SK-N-SH (cell line): ENCODE measurements at regions not wholly inside any gene's neighbourhood (a gene's known extent, or its start where the extent isn't known, plus 50 kb on each side); places are given as distances from the start of the nearest gene placed in this dataset.
A peak's percentile ranks its signal among the peaks of the same experiment; 100 is the strongest.

Experiments
- CTCF ChIA-PET: fragments of 300-600, 350-600 bp; formaldehyde crosslinking; extraction: SDS; loops from one replicate; lab custom pipeline; 2021; lab: Yijun Ruan, JAX
- POLR2A ChIA-PET: fragments of 350-600 bp; sonication (Branson Sonifier 250); formaldehyde crosslinking; extraction: SDS; loops from one replicate; lab custom pipeline; 2020; ENCODE audit warnings: antibody characterized with exemption, inconsistent platforms; lab: Yijun Ruan, JAX
- DNase-seq: peaks from one replicate; pipeline ENCODE4 v3.0.0; 2012
- H2AFZ ChIP-seq: fragments of 200-600 bp; sonication (generic); 2 replicates; pipeline ENCODE4 v1.8.1; 2016; ENCODE audit warnings: antibody characterized with exemption, mild to moderate bottlenecking, low read depth
- H3F3A ChIP-seq: fragments of 200-600 bp; sonication (generic); replicated peaks from 2 replicates; pipeline ENCODE3; 2016; ENCODE audit warnings: antibody characterized with exemption, mild to moderate bottlenecking; ENCODE audit not compliant: insufficient read depth
- H3K27ac ChIP-seq, 2 experiments: fragments of 200-500 bp in 1 of 2; fragments of 200-600 bp in 1 of 2; sonication (Bioruptor generic) in 1 of 2; sonication (generic), shearing (Covaris generic) in 1 of 2; 2 replicates each; pipeline versions ENCODE4 v1.5.1 to v1.6.1; 2014 to 2016; ENCODE audit warnings: low read depth in 2 of 2, inconsistent platforms in 1 of 2, low read length in 1 of 2, mild to moderate bottlenecking in 1 of 2, mixed read lengths in 1 of 2
- H3K27me3 ChIP-seq: fragments of 200-600 bp; sonication (generic), shearing (Covaris generic); 2 replicates; pipeline ENCODE4 v1.6.1; 2016; ENCODE audit warnings: mixed run types; ENCODE audit not compliant: insufficient read depth
- H3K36me3 ChIP-seq, 2 experiments: fragments of 200-500 bp in 1 of 2; fragments of 200-600 bp in 1 of 2; sonication (Bioruptor generic) in 1 of 2; sonication (generic) in 1 of 2; replicated peaks in 1 of 2; 2 replicates each; pipeline versions ENCODE3 to v1.5.1; 2014 to 2016; ENCODE audit warnings: low read length in 1 of 2, mild to moderate bottlenecking in 1 of 2; ENCODE audit not compliant: insufficient read depth in 2 of 2, control insufficient read depth in 1 of 2
- H3K4me1 ChIP-seq, 2 experiments: fragments of 200-500 bp in 1 of 2; fragments of 200-600 bp in 1 of 2; sonication (Bioruptor generic) in 1 of 2; sonication (generic), shearing (Covaris generic) in 1 of 2; 2 replicates each; pipeline versions ENCODE4 v1.5.1 to v1.6.1; 2014 to 2016; ENCODE audit warnings: low read depth in 1 of 2, low read length in 1 of 2, mixed run types in 1 of 2; ENCODE audit not compliant: insufficient read depth in 2 of 2, control insufficient read depth in 1 of 2
- H3K4me2 ChIP-seq: fragments of 200-600 bp; sonication (generic), shearing (Covaris generic); 2 replicates; pipeline ENCODE4 v1.6.1; 2017; ENCODE audit warnings: mixed run types
- H3K4me3 ChIP-seq, 2 experiments: fragments of 200-500 bp in 1 of 2; fragments of 200-600 bp in 1 of 2; sonication (Bioruptor generic) in 1 of 2; sonication (generic), shearing (Covaris generic) in 1 of 2; 2 replicates each; pipeline versions ENCODE4 v1.5.1 to v1.8.1; 2014 to 2016; ENCODE audit warnings: low read depth in 2 of 2, inconsistent platforms in 1 of 2, low read length in 1 of 2, mild to moderate bottlenecking in 1 of 2, mixed read lengths in 1 of 2, moderate library complexity in 1 of 2
- H3K79me2 ChIP-seq: fragments of 200-600 bp; sonication (generic); 2 replicates; pipeline ENCODE4 v1.8.1; 2017; ENCODE audit warnings: mild to moderate bottlenecking; ENCODE audit not compliant: insufficient read depth
- H3K9ac ChIP-seq: fragments of 200-600 bp; sonication (generic); 2 replicates; pipeline ENCODE4 v1.6.1; 2017; ENCODE audit warnings: mixed run types
- H3K9me2 ChIP-seq: fragments of 200-600 bp; sonication (generic); 2 replicates; pipeline ENCODE4 v1.6.1; 2017; ENCODE audit warnings: mixed run types
- H3K9me3 ChIP-seq: fragments of 200-600 bp; sonication (generic); 2 replicates; pipeline ENCODE4 v1.6.1; 2017; ENCODE audit warnings: mixed run types, mild to moderate bottlenecking, moderate library complexity
- H4K20me1 ChIP-seq: fragments of 200-600 bp; sonication (generic); 2 replicates; pipeline ENCODE4 v1.6.1; 2017; ENCODE audit warnings: mild to moderate bottlenecking, mixed run types; ENCODE audit not compliant: insufficient read depth
- ELF1 ChIP-seq: IDR thresholded peaks from 2 replicates; pipeline ENCODE4 v1.4.0; 2012
- EP300 ChIP-seq, 2 experiments: IDR thresholded peaks; 2 replicates each; pipeline versions ENCODE4 v1.4.0 to v1.6.1; 2012; ENCODE audit warnings: borderline replicate concordance in 1 of 2, low read depth in 1 of 2, low read length in 1 of 2
- FOSL2 ChIP-seq: IDR thresholded peaks from 2 replicates; pipeline ENCODE4 v1.4.0; 2012; ENCODE audit warnings: low read depth, mild to moderate bottlenecking, moderate library complexity, borderline replicate concordance
- MEF2A ChIP-seq: IDR thresholded peaks from 2 replicates; pipeline ENCODE4 v1.4.0; 2012; ENCODE audit warnings: low read depth, borderline replicate concordance
- SIN3A ChIP-seq: IDR thresholded peaks from 2 replicates; pipeline ENCODE4 v1.6.1; 2012; ENCODE audit warnings: low read depth, mild to moderate bottlenecking, low read length, moderate library complexity, borderline replicate concordance
- TEAD4 ChIP-seq: IDR thresholded peaks from 2 replicates; pipeline ENCODE4 v1.4.0; 2012; ENCODE audit warnings: mild to moderate bottlenecking, borderline replicate concordance; ENCODE audit not compliant: insufficient read depth
- WGBS: methylation state at CpG from one replicate; pipeline ENCODE4 v1.1.6; 2017; ENCODE audit warnings: low lambda C conversion rate; 5-methylcytosine and 5-hydroxymethylcytosine counted together
- TF ChIP-seq, protein P1 (sequence below): IDR thresholded peaks from 2 replicates; pipeline ENCODE4; 2012
- TF ChIP-seq, protein P2 (sequence below): IDR thresholded peaks from 2 replicates; pipeline ENCODE4 v1.6.1; 2012; ENCODE audit warnings: mild to moderate bottlenecking, low read depth, low read length, moderate library complexity

GRCh38 chr16:79770244-79771064, 169.9 kb upstream of the MAF start (continued):
- TF ChIP-seq SIN3A (no peak), TEAD4 (no peak), EP300 (IDR thresholded peaks at IDR 0.05; ENCODE audit: borderline replicate concordance in 1 of 2, low read depth in 1 of 2, low read length in 1 of 2) (peak in 1 of 2 experiments; percentile 28; a peak in 1 of 4 replicates)
- TF ChIP-seq, protein P1, sequence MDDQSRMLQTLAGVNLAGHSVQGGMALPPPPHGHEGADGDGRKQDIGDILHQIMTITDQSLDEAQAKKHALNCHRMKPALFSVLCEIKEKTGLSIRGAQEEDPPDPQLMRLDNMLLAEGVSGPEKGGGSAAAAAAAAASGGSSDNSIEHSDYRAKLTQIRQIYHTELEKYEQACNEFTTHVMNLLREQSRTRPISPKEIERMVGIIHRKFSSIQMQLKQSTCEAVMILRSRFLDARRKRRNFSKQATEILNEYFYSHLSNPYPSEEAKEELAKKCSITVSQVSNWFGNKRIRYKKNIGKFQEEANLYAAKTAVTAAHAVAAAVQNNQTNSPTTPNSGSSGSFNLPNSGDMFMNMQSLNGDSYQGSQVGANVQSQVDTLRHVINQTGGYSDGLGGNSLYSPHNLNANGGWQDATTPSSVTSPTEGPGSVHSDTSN, result no peak
- TF ChIP-seq, protein P2, sequence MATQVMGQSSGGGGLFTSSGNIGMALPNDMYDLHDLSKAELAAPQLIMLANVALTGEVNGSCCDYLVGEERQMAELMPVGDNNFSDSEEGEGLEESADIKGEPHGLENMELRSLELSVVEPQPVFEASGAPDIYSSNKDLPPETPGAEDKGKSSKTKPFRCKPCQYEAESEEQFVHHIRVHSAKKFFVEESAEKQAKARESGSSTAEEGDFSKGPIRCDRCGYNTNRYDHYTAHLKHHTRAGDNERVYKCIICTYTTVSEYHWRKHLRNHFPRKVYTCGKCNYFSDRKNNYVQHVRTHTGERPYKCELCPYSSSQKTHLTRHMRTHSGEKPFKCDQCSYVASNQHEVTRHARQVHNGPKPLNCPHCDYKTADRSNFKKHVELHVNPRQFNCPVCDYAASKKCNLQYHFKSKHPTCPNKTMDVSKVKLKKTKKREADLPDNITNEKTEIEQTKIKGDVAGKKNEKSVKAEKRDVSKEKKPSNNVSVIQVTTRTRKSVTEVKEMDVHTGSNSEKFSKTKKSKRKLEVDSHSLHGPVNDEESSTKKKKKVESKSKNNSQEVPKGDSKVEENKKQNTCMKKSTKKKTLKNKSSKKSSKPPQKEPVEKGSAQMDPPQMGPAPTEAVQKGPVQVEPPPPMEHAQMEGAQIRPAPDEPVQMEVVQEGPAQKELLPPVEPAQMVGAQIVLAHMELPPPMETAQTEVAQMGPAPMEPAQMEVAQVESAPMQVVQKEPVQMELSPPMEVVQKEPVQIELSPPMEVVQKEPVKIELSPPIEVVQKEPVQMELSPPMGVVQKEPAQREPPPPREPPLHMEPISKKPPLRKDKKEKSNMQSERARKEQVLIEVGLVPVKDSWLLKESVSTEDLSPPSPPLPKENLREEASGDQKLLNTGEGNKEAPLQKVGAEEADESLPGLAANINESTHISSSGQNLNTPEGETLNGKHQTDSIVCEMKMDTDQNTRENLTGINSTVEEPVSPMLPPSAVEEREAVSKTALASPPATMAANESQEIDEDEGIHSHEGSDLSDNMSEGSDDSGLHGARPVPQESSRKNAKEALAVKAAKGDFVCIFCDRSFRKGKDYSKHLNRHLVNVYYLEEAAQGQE, result no peak

GRCh38 chr16:79769928-79770243, 169.3 kb upstream of the MAF start:
- H3K36me3 ChIP-seq, result no peaks in the 10 kb centered on the region
- ChIA-PET CTCF (interaction anchor here (0.6 to 1.5 kb wide), 2 partner anchors 16 to 1106 kb away, joined by 3 read pairs; no protein-coding TSS in a partner anchor), POLR2A (no interaction called here)
- H3K4me2 ChIP-seq, result no peak overlapping the region
- H2AFZ ChIP-seq, result no peak overlapping the region
- H3K9ac ChIP-seq, result no peak overlapping the region
- DNase-seq, result no peak
- no peaks in the 10 kb centered on the region for H3K79me2 ChIP-seq
- peak overlapping the region in 1 of 2 experiments; percentile 19; a peak in 1 of 4 replicates for H3K27ac ChIP-seq
- 33% methylated on average over 5 of the region's 6 CpGs for WGBS
- no peaks in the 10 kb centered on the region; the same call in 1 of the 2 replicates for H3K9me3 ChIP-seq
- H4K20me1 ChIP-seq, result no peaks in the 10 kb centered on the region
- H3F3A ChIP-seq, result no peaks in the 10 kb centered on the region
- H3K4me1 ChIP-seq, result peaks cover 0 to 15% of the 10 kb centered on the region in 2 experiments; a peak in 1 of 4 replicates
- H3K4me3 ChIP-seq, result peak overlapping the region in 1 of 2 experiments; percentile 42; a peak in 1 of 4 replicates
- no peaks in the 10 kb centered on the region for H3K9me2 ChIP-seq
- H3K27me3 ChIP-seq, result no peaks in the 10 kb centered on the region
- TF ChIP-seq MEF2A (no peak), FOSL2 (no peak), ELF1 (no peak)
